HPDE6-E6E7 (cell line): ENCODE measurements at regions not wholly inside any gene's neighbourhood (a gene's known extent, or its start where the extent isn't known, plus 50 kb on each side); places are given as distances from the start of the nearest gene placed in this dataset.

Source experiments
- DNase-seq: peaks from one replicate; pipeline ENCODE4 v3.0.0; 2011; ENCODE audit warnings: missing footprints; ENCODE audit errors: extremely low spot score

DNA sequence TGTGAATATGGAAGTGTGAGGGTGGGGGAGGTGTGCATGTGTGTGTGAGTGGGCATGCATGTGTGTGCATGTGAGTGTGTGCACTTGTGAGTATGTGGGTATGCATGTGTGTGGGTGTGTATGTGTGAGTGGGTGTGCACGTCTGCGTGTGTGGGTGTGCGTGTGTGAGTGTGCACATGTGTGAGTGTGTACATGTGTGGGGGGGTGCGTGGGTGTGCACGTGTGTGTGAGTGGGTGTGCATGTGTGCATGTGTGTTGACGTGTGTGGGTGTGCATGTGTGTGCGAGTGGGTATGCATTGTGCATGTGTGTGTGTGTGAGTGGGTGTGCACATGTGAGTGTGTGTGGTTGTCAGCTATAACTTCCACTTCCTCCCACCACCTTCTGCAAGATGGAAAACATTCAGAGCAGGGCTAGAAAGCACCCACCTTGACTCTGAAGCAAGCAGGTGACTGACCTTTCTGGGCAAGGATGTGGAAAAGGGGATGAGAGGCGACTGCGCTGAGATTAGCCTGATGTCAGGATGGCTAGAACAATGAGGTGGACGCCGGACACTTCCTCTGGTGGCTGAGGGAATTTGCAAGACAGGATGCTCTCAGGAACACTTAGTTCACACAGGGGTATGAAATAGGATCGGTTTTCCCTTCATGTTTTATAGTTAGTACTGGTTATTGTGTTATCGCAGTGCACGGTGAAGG, 103.6 kb downstream of the ACKR3 start:
- DNase-seq = no peak

GRCh38 chr2:236673823-236674185, 104.2 kb downstream of the ACKR3 start:
- DNase-seq = no peak

DNA sequence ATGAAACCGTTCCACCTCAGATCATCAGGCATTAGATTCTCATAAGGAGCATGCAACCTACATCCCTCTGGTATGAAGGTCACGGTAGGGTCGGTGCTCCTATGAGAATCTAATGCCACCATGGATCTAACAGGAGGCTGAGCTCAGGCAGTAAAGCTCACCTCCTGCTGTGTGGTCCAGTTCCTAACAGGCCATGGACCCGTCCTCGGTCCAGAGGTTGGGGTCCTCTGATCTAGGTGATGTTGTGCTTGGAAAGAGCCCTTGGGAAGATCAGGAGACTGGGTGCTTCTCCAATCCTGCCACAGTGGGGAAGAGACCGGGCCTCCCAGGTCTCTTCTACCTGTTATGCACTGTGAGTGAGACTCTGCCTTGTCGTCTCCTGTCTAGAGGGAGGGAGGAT, 104.6 kb downstream of the ACKR3 start:
- DNase-seq = no peak

GRCh38 chr2:236674646-236675045, 105.0 kb downstream of the ACKR3 start:
- DNase-seq = no peak

- no peak for DNase-seq
These were observed 105.4 kb downstream of the ACKR3 start for GRCh38 chr2:236675051-236675450.

GRCh38 chr2:236675526-236675925, 105.9 kb downstream of the ACKR3 start:
- DNase-seq = no peak

DNA sequence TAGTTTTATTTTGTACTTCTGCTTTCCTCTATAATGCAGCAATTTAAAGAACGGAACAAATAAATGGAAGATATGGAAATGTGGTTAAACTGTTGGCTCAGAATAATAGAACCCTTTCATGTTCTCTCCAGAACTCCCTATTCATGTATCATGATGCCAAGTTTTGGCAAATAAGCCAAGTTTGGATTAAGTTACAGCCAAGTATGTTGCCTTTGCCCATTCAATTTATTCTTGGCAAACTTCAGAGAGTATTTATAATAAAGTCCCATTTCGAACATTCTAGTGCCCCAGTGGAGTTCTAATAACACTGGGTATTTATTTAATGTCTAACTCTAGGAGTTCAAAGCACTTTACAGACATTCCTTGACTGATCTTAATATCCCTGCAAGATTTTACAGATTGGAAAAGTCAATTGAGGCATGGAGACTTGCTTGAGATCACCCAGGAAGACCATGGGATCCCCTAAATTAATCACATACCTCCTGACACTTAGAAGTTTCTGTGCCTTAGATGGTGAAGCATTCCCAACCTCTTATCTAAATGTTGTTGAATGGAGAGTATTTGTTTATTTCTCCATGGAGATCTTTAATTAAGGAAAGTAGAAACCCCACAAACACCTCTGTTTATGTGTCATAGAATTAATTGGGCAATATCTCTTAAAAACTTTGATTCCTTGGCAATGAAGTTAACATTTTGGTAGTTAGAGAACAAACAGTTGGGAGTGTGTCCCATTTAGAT, 106.7 kb downstream of the ACKR3 start:
- DNase-seq = no peak

DNA sequence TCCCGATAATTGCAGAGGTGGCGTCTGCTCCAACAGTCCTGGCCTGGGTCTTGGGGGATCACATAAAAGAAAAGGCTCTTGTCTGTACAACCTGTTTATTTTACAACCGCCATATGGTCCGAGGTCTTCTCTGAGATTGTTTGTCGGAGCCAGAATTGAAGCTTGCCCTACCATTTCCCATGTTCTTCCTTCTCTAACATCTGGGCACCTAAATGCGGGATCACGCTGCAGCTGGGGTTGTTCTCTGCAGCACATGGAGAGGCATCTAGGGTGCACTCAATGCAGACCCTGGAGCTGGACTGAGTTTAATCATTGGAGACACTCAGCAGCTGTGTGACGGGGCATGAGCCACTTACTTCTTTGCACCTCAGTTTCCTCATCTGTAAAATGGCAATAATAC, 107.7 kb downstream of the ACKR3 start:
- DNase-seq = no peak

- DNase-seq = no peak
These were observed 108.8 kb downstream of the ACKR3 start for GRCh38 chr2:236678307-236678975.

GRCh38 chr2:236679884-236680860, 110.5 kb downstream of the ACKR3 start:
- no peak for DNase-seq

DNA sequence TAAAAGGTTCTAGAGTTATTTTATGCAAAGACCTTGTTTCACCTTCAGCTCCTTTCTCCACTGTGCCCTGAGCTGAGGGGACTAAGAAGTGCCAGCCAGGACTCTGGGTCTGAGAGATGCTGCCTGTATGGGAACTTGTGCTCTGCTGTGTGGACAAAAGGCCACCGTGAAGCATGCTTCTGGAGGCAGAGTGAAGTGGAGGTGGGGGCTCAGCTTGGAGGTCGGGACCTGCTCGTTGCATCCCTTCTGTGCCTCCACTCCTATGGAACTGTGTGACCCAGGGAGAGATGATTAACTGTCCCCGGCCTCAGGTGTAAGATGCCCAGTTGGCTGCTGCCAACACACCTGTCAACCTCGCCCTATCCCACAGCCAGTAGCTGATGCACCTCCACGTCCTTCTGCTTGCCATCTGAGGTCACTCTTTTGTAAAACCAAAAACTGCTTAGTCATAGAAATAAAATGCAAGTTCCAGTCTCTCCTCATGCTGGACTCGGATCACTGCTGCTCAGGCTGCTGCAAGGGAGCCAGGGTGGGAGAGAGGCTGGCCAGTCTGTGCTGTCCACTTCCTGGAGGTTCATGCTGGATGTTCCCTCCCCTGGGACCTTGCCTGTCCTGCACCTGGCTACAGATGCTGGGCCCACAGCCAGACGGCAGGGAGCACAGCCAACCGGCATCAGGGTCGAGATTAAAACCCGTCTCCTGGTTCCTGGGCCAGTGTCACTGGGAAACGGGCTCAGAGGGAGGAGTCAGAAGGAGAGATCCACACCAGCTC, 113.2 kb downstream of the ACKR3 start:
- no peak for DNase-seq

GRCh38 chr2:236684504-236685256, 115.1 kb downstream of the ACKR3 start:
- no peak for DNase-seq

DNA sequence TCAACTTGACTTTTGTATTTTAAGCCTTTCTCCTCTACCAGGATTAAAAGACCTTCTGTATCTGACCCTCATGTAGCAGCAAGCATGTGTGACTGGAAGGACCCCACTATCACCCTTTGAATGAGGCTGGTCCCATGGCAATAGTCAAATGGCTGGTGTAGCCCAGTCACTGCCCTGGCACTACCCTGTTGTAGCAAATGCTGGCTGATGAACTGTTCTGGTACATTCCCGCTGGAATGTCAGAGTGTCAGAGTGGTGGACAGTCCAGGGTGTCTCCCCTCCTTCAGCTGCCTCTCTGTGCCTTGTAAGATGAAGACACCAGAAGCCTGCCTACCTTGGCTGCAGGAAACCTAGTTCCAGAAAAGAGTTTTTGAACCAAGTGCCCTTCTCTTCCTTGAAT, 115.7 kb downstream of the ACKR3 start:
- no peak for DNase-seq

DNA sequence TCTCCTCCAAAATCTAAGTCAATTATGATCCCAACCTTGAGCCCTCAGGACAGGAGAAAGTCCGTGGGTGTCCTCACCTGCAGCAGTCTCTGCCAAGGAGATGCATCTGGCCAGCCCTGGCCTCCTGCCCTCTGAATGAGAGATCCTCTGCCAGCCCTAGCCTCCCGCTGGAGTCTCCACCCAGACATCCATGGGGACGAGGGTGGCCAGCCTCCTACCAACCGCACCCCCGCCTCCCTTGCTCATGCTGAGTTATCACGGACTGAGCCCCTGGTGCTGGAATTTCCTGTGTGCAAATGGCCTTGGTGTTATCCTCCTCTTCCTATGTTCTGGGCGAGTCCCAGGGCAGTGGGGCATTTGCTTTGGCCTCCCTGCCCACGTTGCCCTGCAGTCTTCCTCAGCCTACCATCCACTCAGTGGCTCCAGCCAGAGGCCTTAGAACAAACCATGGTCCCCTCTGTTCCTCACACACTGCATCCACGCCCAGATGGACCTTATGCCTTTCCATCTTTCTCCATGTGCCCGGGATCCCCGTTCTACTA, 116.4 kb downstream of the ACKR3 start:
- no peak for DNase-seq

- DNase-seq = no peak
These were observed 116.9 kb downstream of the ACKR3 start for GRCh38 chr2:236686561-236686960.

GRCh38 chr2:236687296-236687965, 117.8 kb downstream of the ACKR3 start:
- no peak for DNase-seq

GRCh38 chr2:236688157-236688556, 118.5 kb downstream of the ACKR3 start:
- no peak for DNase-seq

- DNase-seq = no peak
These were observed 119.2 kb downstream of the ACKR3 start for GRCh38 chr2:236688563-236689392.

GRCh38 chr2:236689393-236689700, 119.7 kb downstream of the ACKR3 start:
- DNase-seq = no peak
